ENCODE measurements at regions not wholly inside any gene's neighbourhood (a gene's known extent, or its start where the extent isn't known, plus 50 kb on each side); places are given as distances from the start of the nearest gene placed in this dataset.

- Histone ChIP-seq H2BK20ac (ENCODE audit: low read length) (no peak overlapping the region), H3K4me2 (ENCODE audit: insufficient read depth in 1 of 2, low read depth in 2 of 2, low read length in 2 of 2) (no peak overlapping the region), H3K27ac (ENCODE audit: low read depth, low read length) (no peak overlapping the region), H3K9ac (replicated peaks in 1 of 4; ENCODE audit: extremely low read depth in 1 of 4, low read depth in 3 of 4, low read length in 3 of 4) (no peak overlapping the region), H2BK5ac (ENCODE audit: low read depth, low read length) (no peak overlapping the region), H2BK15ac (ENCODE audit: low read length) (no peak overlapping the region), H2BK12ac (ENCODE audit: low read depth, low read length) (no peak overlapping the region), H3K36me3 (ENCODE audit: control insufficient read depth in 2 of 4, insufficient read depth in 4 of 4, low read length in 3 of 4) (no peaks in the 10 kb centered on the region), H3K4me3 (ENCODE audit: extremely low read depth in 1 of 4, insufficient read depth in 2 of 4, low read depth in 3 of 4, low read length in 4 of 4) (no peak overlapping the region), H3K56ac (replicated peaks; ENCODE audit: insufficient read length, low read depth, low read length) (no peak overlapping the region), H4K91ac (replicated peaks; ENCODE audit: insufficient read length, low read length) (no peak overlapping the region), H2AFZ (ENCODE audit: low read length) (no peak overlapping the region), H4K20me1 (replicated peaks in 1 of 2; ENCODE audit: control insufficient read depth in 1 of 2, insufficient read depth in 2 of 2, low read length in 2 of 2) (no peaks in the 10 kb centered on the region), H3K4ac (replicated peaks; ENCODE audit: insufficient read length, low read depth, low read length) (no peak overlapping the region), H3K9me3 (ENCODE audit: insufficient read depth in 2 of 2, low read depth in 1 of 2, low read length in 1 of 2) (peaks cover 10 to 24% of the 10 kb centered on the region in 2 experiments), H2AK5ac (ENCODE audit: low read depth, low read length) (no peak overlapping the region), H3K23ac (ENCODE audit: insufficient read length) (no peak overlapping the region), H3K4me1 (replicated peaks in 1 of 4; ENCODE audit: control insufficient read depth in 3 of 4, insufficient read depth in 4 of 4, low read length in 3 of 4) (no peaks in the 10 kb centered on the region), H3K27me3 (replicated peaks in 1 of 4; ENCODE audit: control insufficient read depth in 3 of 4, extremely low read depth in 1 of 4, insufficient read depth in 3 of 4, low read length in 3 of 4) (no peaks in the 10 kb centered on the region), H3K14ac (ENCODE audit: insufficient read length) (no peak overlapping the region), H4K8ac (ENCODE audit: extremely low read depth, insufficient read depth, low read length) (no peak overlapping the region), H3K79me2 (ENCODE audit: control insufficient read depth in 1 of 2, insufficient read depth in 2 of 2, low read length in 2 of 2) (no peaks in the 10 kb centered on the region), H3K79me1 (ENCODE audit: low read depth, low read length) (no peaks in the 10 kb centered on the region), H4K5ac (ENCODE audit: insufficient read length, low read depth, low read length) (no peak overlapping the region), H3K18ac (ENCODE audit: extremely low read depth, low read length) (no peak overlapping the region), H2BK120ac (replicated peaks; ENCODE audit: low read depth, low read length) (no peak overlapping the region), H3K23me2 (ENCODE audit: low read depth, low read length) (peaks cover 5% of the 10 kb centered on the region; the same call in 1 of the 2 replicates)
- WGBS, 2 experiments (ENCODE audit: extremely low coverage in 1 of 2, insufficient coverage in 1 of 2, insufficient read length in 1 of 2, insufficient replicate concordance in 2 of 2, low coverage in 1 of 2, low lambda C conversion rate in 2 of 2, missing lambda C conversion rate in 1 of 2) = 86% methylated on average over 14 of the region's 14 CpGs; no CpG with 5 or more reads in 1 of the 2 experiments
- no peak for DNase-seq (ENCODE audit: low read depth in 1 of 2, low spot score in 2 of 2)
- no peak for FAIRE-seq
- ChIA-PET CTCF (ENCODE audit: partially characterized antibody) (interaction anchor here (0.9 to 1.3 kb wide), 3 partner anchors 9 to 17 kb away, joined by 3 to 4 read pairs (median 4); no protein-coding TSS in a partner anchor), POLR2A (ENCODE audit: partially characterized antibody) (interaction anchor here (0.8 kb wide), 1 partner anchor 832 kb away, joined by 3 read pairs; no protein-coding TSS in a partner anchor)
- TF ChIP-seq BCL11A (IDR thresholded peaks at IDR 0.05; ENCODE audit: low read depth in 2 of 2, low read length in 2 of 2) (no peak), CBX8 (IDR thresholded peaks at IDR 0.05; ENCODE audit: borderline replicate concordance, low read depth, low read length) (no peak), MAFK (IDR thresholded peaks at IDR 0.05; ENCODE audit: low read depth, low read length) (no peak), SUZ12 (IDR thresholded peaks at IDR 0.05; ENCODE audit: low read length) (no peak), BRCA1 (IDR thresholded peaks at IDR 0.05; ENCODE audit: low read depth, low read length) (no peak), SIN3A (conservative IDR thresholded peaks at IDR 0.05 in 1 of 2, IDR thresholded peaks at IDR 0.05 in 1 of 2; ENCODE audit: low read depth in 1 of 2, low read length in 2 of 2) (no peak), GTF2F1 (IDR thresholded peaks at IDR 0.05; ENCODE audit: borderline replicate concordance, low read depth, low read length) (no peak), TAF7 (optimal IDR thresholded peaks at IDR 0.05; ENCODE audit: borderline replicate concordance, low read depth, low read length) (no peak)
- TF ChIP-seq, protein P1, sequence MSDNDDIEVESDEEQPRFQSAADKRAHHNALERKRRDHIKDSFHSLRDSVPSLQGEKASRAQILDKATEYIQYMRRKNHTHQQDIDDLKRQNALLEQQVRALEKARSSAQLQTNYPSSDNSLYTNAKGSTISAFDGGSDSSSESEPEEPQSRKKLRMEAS (IDR thresholded peaks at IDR 0.05) = no peak
- TF ChIP-seq, protein P2, sequence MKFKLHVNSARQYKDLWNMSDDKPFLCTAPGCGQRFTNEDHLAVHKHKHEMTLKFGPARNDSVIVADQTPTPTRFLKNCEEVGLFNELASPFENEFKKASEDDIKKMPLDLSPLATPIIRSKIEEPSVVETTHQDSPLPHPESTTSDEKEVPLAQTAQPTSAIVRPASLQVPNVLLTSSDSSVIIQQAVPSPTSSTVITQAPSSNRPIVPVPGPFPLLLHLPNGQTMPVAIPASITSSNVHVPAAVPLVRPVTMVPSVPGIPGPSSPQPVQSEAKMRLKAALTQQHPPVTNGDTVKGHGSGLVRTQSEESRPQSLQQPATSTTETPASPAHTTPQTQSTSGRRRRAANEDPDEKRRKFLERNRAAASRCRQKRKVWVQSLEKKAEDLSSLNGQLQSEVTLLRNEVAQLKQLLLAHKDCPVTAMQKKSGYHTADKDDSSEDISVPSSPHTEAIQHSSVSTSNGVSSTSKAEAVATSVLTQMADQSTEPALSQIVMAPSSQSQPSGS (IDR thresholded peaks at IDR 0.05; ENCODE audit: low read length) = no peak
Measured at GRCh38 chr2:240227538-240228428, 87.3 kb upstream of the OTOS start.

All from H1 (cell line).